ENCODE measurements at regions not wholly inside any gene's neighbourhood (a gene's known extent, or its start where the extent isn't known, plus 50 kb on each side); places are given as distances from the start of the nearest gene placed in this dataset.

- TF ChIP-seq, protein P1, sequence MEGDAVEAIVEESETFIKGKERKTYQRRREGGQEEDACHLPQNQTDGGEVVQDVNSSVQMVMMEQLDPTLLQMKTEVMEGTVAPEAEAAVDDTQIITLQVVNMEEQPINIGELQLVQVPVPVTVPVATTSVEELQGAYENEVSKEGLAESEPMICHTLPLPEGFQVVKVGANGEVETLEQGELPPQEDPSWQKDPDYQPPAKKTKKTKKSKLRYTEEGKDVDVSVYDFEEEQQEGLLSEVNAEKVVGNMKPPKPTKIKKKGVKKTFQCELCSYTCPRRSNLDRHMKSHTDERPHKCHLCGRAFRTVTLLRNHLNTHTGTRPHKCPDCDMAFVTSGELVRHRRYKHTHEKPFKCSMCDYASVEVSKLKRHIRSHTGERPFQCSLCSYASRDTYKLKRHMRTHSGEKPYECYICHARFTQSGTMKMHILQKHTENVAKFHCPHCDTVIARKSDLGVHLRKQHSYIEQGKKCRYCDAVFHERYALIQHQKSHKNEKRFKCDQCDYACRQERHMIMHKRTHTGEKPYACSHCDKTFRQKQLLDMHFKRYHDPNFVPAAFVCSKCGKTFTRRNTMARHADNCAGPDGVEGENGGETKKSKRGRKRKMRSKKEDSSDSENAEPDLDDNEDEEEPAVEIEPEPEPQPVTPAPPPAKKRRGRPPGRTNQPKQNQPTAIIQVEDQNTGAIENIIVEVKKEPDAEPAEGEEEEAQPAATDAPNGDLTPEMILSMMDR (IDR thresholded peaks at IDR 0.05) = no peak
Observed at GRCh38 chr2:120923426-120923825, 187.8 kb downstream of the GLI2 start.

DNA sequence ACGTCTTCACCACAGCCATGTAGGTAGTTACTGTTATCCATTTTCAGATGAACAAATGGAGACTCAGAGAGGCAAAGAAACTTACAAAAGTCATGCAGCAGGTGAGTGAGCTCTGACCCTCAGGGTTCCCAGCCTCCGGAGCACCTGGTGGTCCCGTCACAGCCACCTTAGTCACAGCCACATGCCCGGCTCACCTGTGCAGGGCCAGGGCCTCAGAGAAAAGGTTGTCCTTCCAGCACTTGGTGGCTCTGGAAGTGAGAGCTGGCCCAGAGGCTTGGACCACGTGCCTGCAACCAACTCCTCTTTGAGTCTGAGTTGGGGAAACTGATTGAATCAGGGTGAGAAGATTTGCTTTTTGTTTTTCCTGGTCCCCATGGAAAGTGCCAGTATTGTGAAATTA is 189.3 kb downstream of the GLI2 start:
- no peak for DNase-seq (ENCODE audit: low spot score)
- Histone ChIP-seq H3K27ac (no peak overlapping the region), H3K4me3 (no peak overlapping the region)
- TF ChIP-seq, protein P1 (IDR thresholded peaks at IDR 0.05) = no peak

More at GRCh38 chr2:120923426-120923825, 187.8 kb downstream of the GLI2 start:
- no peak overlapping the region for H3K4me3 ChIP-seq
- DNase-seq (ENCODE audit: low spot score) = no peak
- H3K27ac ChIP-seq = no peak overlapping the region

DNA sequence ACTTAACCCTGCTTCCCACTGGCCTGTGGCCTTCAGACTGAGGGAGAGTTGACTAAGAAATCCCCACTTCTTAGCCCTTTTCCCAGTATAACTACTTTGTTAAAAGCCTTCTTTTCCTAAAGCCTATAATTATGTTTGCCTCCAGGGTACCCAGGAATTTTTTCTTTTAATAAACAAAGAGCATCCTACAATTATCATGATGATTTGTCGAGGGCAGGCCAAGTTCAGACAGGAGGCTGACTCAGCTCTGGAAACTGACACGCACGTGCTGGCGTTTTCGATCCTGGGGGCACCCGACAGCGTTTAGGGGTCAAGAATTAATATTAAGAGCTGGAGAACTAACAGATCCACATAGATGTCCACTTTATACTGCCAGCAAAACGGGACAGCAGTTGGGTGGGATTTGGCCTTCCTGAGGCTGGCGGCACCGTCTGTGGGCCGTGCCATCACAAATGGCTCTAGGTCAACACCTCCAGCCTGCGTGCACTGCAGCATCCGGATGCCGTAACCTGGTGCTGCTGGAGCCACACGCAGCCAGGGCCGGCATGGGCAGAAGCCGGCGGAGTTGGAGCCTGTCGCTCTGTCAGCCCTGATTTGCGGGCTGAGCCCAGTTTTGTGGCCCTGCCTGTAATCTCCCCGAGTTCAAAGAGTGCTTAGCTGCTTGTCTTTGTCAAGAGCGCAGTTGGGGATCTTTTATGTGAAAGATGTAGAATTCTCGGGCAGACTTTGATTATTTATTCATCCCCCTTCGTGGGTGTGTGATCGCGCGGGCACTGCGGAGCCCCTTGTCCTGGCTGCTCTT is 191.0 kb downstream of the GLI2 start:
- no peak overlapping the region for H3K27ac ChIP-seq
- TF ChIP-seq, protein P1 (IDR thresholded peaks at IDR 0.05) = no peak
- H3K4me3 ChIP-seq = no peak overlapping the region
- no peak for DNase-seq (ENCODE audit: low spot score)

DNA sequence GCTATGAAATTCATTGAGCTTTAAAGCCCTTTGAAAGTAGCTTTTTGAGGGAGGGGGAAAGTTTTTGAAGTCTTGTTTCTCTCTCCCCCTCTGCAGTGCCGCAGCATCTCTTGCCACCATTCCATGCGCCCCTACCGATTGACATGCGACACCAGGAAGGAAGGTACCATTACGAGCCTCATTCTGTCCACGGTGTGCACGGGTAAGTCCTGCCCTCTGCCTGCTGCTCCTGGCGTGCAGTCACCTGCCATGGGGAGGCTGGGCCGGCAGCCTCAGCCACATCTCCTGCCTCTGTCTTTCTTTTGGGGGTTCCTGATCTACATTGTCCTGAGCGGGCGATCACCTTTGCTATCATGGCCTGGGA is 191.6 kb downstream of the GLI2 start:
- Histone ChIP-seq H3K4me3 (no peak overlapping the region), H3K27ac (no peak overlapping the region)
- no peak for DNase-seq (ENCODE audit: low spot score)
- TF ChIP-seq, protein P1 (IDR thresholded peaks at IDR 0.05) = no peak

DNA sequence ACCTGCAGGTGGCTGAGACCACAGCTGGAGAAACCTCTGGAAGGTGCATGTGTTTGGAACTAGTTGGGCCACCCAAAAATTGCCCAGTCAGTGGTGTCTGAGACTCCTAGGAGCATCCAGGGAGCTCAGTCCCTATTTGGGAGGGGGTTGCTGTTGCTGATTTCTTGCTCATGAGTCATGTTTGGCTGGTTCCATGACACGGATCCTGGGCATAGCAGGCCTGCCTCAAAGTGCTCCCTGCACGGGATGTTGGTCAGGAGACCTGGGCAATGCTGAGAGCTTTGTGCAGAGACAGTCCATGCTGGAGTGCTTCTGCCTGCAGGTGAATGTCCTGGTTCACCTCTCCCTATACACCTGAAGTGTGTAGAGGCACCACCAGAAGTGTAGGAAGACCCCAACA is 194.2 kb downstream of the GLI2 start:
- no peak overlapping the region for H3K4me3 ChIP-seq
- TF ChIP-seq, protein P1 (IDR thresholded peaks at IDR 0.05) = no peak
- no peak for DNase-seq (ENCODE audit: low spot score)
- no peak overlapping the region for H3K27ac ChIP-seq

- no peak overlapping the region for H3K4me3 ChIP-seq
- DNase-seq (ENCODE audit: low spot score) = no peak
- no peak overlapping the region for H3K27ac ChIP-seq
- TF ChIP-seq, protein P1 (IDR thresholded peaks at IDR 0.05) = no peak
Observed at GRCh38 chr2:120930236-120930635, 194.6 kb downstream of the GLI2 start.

DNA sequence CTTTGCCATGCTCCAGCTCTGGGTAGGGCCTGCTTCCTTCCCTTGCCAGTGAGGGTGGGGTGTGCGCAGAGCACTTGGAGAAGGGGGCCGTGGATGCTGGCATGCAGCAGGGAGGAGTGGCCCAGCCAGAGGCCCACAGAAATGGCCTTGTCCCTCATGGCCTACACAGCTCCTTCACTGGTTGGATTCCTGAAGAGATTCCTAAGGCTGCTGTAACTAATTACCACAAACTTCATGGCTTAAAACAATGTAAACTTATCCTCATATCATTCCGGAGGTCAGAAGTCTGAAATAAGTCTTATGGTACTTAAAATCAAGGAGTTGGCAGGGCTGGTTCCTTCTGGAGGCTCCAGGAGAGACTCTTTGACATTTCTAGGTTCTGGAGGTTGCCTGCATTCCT is 195.2 kb downstream of the GLI2 start:
- TF ChIP-seq, protein P1 (IDR thresholded peaks at IDR 0.05) = no peak
- Histone ChIP-seq H3K27ac (no peak overlapping the region), H3K4me3 (no peak overlapping the region)
- no peak for DNase-seq (ENCODE audit: low spot score)

Data from coronary artery (tissue), 2 donors.